ENCODE measurements at regions not wholly inside any gene's neighbourhood (a gene's known extent, or its start where the extent isn't known, plus 50 kb on each side); places are given as distances from the start of the nearest gene placed in this dataset.

GRCh38 chr6:56753811-56754210 is 111.1 kb upstream of the DST start:
- intact Hi-C loops (cut with micrococcal nuclease) = no loop called here
- Histone ChIP-seq H3K27me3 (replicated peaks in 1 of 4; ENCODE audit: control extremely low read depth in 1 of 4, control insufficient read depth in 3 of 4, insufficient read depth in 4 of 4, low read length in 3 of 4) (no peaks in the 10 kb centered on the region), H4K20me1 (ENCODE audit: control insufficient read depth, insufficient read depth, low read length, poor library complexity, severe bottlenecking) (no peaks in the 10 kb centered on the region), H3K36me3 (replicated peaks in 1 of 2; ENCODE audit: control extremely low read depth in 1 of 2, control insufficient read depth in 1 of 2, extremely low read depth in 1 of 2, insufficient read depth in 2 of 2, low read length in 1 of 2) (no peaks in the 10 kb centered on the region), H3K79me2 (ENCODE audit: control insufficient read depth, insufficient read depth, low read length) (no peaks in the 10 kb centered on the region), H3K4me1 (ENCODE audit: control insufficient read depth in 2 of 2, insufficient read depth in 2 of 2, low read length in 2 of 2) (no peaks in the 10 kb centered on the region), H3K27ac (ENCODE audit: low read length in 2 of 2) (no peak overlapping the region), H3K9me3 (ENCODE audit: control extremely low read depth in 1 of 3, control insufficient read depth in 2 of 3, insufficient read depth in 1 of 3, low read length in 2 of 3) (no peaks in the 10 kb centered on the region), H2AFZ (ENCODE audit: insufficient read depth, low read depth, low read length, poor library complexity, severe bottlenecking) (no peak overlapping the region), H3K4me3 (ENCODE audit: control extremely low read depth in 1 of 5, extremely low read depth in 1 of 5, insufficient read depth in 1 of 5, low read depth in 2 of 5, low read length in 4 of 5) (no peak overlapping the region), H3K4me2 (replicated peaks; ENCODE audit: low read depth, low read length, poor library complexity, severe bottlenecking) (no peak overlapping the region), H3K9ac (ENCODE audit: low read length) (no peak overlapping the region)
- Mint-ChIP-seq H3K9me3 (ENCODE audit: insufficient read depth) (no peaks in the 10 kb centered on the region), H3K4me3 (no peak overlapping the region), H3K4me1 (no peaks in the 10 kb centered on the region), H3K27me3 (no peaks in the 10 kb centered on the region), H3K27ac (no peak overlapping the region)
- no peak for TF ChIP-seq EZH2 (IDR thresholded peaks at IDR 0.05; ENCODE audit: borderline replicate concordance, insufficient read depth, low read depth, low read length, poor library complexity, severe bottlenecking)
- TF ChIP-seq CTCF (IDR thresholded peaks at IDR 0.05) = no peak
- DNase-seq (no peak), ATAC-seq (ENCODE audit: low read depth) (no peak)
- no CpG with 5 or more reads among the region's 1 CpG for WGBS (ENCODE audit: insufficient coverage)
- CTCF ChIA-PET = no interaction called here
- POLR2A ChIA-PET = no interaction called here

- no peak overlapping the region for H3K4me3 Mint-ChIP-seq
- Histone ChIP-seq H3K9ac (ENCODE audit: low read length) (no peak overlapping the region), H3K4me3 (ENCODE audit: control extremely low read depth in 1 of 5, extremely low read depth in 1 of 5, insufficient read depth in 1 of 5, low read depth in 2 of 5, low read length in 4 of 5) (no peak overlapping the region), H3K79me2 (ENCODE audit: control insufficient read depth, insufficient read depth, low read length) (no peaks in the 10 kb centered on the region), H2AFZ (ENCODE audit: insufficient read depth, low read depth, low read length, poor library complexity, severe bottlenecking) (no peak overlapping the region), H3K27ac (ENCODE audit: low read length in 2 of 2) (no peak overlapping the region), H3K27me3 (replicated peaks in 1 of 4; ENCODE audit: control extremely low read depth in 1 of 4, control insufficient read depth in 3 of 4, insufficient read depth in 4 of 4, low read length in 3 of 4) (no peaks in the 10 kb centered on the region), H3K4me2 (replicated peaks; ENCODE audit: low read depth, low read length, poor library complexity, severe bottlenecking) (no peak overlapping the region), H3K9me3 (ENCODE audit: control extremely low read depth in 1 of 3, control insufficient read depth in 2 of 3, insufficient read depth in 1 of 3, low read length in 2 of 3) (no peaks in the 10 kb centered on the region), H3K4me1 (ENCODE audit: control insufficient read depth in 2 of 2, insufficient read depth in 2 of 2, low read length in 2 of 2) (no peaks in the 10 kb centered on the region), H4K20me1 (ENCODE audit: control insufficient read depth, insufficient read depth, low read length, poor library complexity, severe bottlenecking) (no peaks in the 10 kb centered on the region), H3K36me3 (replicated peaks in 1 of 2; ENCODE audit: control extremely low read depth in 1 of 2, control insufficient read depth in 1 of 2, extremely low read depth in 1 of 2, insufficient read depth in 2 of 2, low read length in 1 of 2) (no peaks in the 10 kb centered on the region)
- H3K4me1 Mint-ChIP-seq = no peaks in the 10 kb centered on the region
- DNase-seq = no peak
- ATAC-seq (ENCODE audit: low read depth) = no peak
- TF ChIP-seq CTCF (IDR thresholded peaks at IDR 0.05) (no peak), EZH2 (IDR thresholded peaks at IDR 0.05; ENCODE audit: borderline replicate concordance, insufficient read depth, low read depth, low read length, poor library complexity, severe bottlenecking) (no peak)
- POLR2A ChIA-PET = no interaction called here
- no peaks in the 10 kb centered on the region for H3K9me3 Mint-ChIP-seq (ENCODE audit: insufficient read depth)
- no peaks in the 10 kb centered on the region for H3K27me3 Mint-ChIP-seq
- no peak overlapping the region for H3K27ac Mint-ChIP-seq
- no CpG with 5 or more reads among the region's 4 CpGs for WGBS (ENCODE audit: insufficient coverage)
- intact Hi-C loops (cut with micrococcal nuclease) = no loop called here
- CTCF ChIA-PET = no interaction called here
Measured at GRCh38 chr6:56752534-56752933, 109.8 kb upstream of the DST start.

Data from B cell (primary cell).